Tibial artery (tissue), 4 donors: ENCODE measurements at regions not wholly inside any gene's neighbourhood (a gene's known extent, or its start where the extent isn't known, plus 50 kb on each side); places are given as distances from the start of the nearest gene placed in this dataset.

Source experiments
- DNase-seq, 2 donors: peaks; one replicate each; pipeline ENCODE4 v3.0.0-alpha.2; 2019
- H3K27ac ChIP-seq, 2 donors: fragments of 200-600 bp; sonication (generic) in 1 of 2; 1 replicate in 1 of 2; 2 replicates in 1 of 2; pipeline ENCODE4 v1.5.1; 2018 to 2019; ENCODE audit warnings: mild to moderate bottlenecking in 1 of 2
- H3K27me3 ChIP-seq, 2 donors: fragments of 200-600 bp; sonication (generic) in 1 of 2; one replicate each; pipeline versions ENCODE4 v1.5.1 to v1.6.0; 2016 to 2019
- H3K36me3 ChIP-seq, 3 donors: fragments of 200-600 bp; sonication (generic) in 2 of 3; one replicate each; pipeline ENCODE4 v1.5.1; 2016 to 2019; ENCODE audit warnings: mild to moderate bottlenecking in 2 of 3
- H3K4me1 ChIP-seq, 4 donors: fragments of 200-600 bp; sonication (generic) in 2 of 4; 1 replicate in 3 of 4; 2 replicates in 1 of 4; pipeline ENCODE4 v1.5.1; 2016 to 2019
- H3K4me3 ChIP-seq, 2 donors: fragments of 200-600 bp; sonication (generic) in 1 of 2; 1 replicate in 1 of 2; 2 replicates in 1 of 2; pipeline ENCODE4 v1.5.1; 2018 to 2019; ENCODE audit warnings: mild to moderate bottlenecking in 2 of 2
- H3K9me3 ChIP-seq, 3 donors: fragments of 200-600 bp; sonication (generic) in 1 of 3; one replicate each; pipeline ENCODE4 v1.5.1; 2016 to 2019
- CTCF ChIP-seq, 2 experiments: fragments of 200-600 bp in 1 of 2; fragments of 450-650 bp in 1 of 2; IDR thresholded peaks; one replicate each; pipeline ENCODE4 v1.5.1; 2017 to 2019; ENCODE audit warnings: antibody characterized with exemption in 2 of 2, mild to moderate bottlenecking in 1 of 2, moderate library complexity in 1 of 2
- intact Hi-C: fragments of 100-400 bp; cut with DNase I; formaldehyde crosslinking; loops from one replicate; pipeline ENCODE4 v1.15.0; 2023; ENCODE audit warnings: low total_unique reads

DNA sequence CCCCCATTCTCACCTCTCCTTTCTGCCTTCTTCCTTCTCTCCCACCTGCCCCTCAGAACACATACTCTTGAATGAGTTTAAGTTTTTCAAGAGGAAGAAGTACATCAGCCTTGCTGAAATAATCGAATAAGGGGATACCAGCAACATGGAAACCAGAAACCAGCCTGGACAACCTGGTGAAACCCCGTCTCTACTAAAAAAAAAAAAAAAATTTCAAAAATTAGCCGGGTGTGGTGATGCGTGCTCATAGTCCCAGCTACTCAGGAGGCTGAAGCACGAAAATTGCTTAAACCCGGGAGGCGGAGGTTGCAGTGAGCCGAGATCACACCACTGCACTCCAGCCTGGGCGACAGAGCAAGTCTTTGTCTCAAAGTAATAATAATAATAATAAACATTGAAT lies 75.0 kb upstream of the SLC1A4 start:
- no peak for TF ChIP-seq CTCF (IDR thresholded peaks at IDR 0.05)
- H3K9me3 ChIP-seq, result no peaks in the 10 kb centered on the region
- no peaks in the 10 kb centered on the region for H3K36me3 ChIP-seq
- no peak overlapping the region for H3K27ac ChIP-seq
- intact Hi-C loops, result no loop called here
- H3K4me3 ChIP-seq, result no peak overlapping the region
- no peaks in the 10 kb centered on the region for H3K4me1 ChIP-seq
- no peaks in the 10 kb centered on the region for H3K27me3 ChIP-seq
- DNase-seq, result no peak

DNA sequence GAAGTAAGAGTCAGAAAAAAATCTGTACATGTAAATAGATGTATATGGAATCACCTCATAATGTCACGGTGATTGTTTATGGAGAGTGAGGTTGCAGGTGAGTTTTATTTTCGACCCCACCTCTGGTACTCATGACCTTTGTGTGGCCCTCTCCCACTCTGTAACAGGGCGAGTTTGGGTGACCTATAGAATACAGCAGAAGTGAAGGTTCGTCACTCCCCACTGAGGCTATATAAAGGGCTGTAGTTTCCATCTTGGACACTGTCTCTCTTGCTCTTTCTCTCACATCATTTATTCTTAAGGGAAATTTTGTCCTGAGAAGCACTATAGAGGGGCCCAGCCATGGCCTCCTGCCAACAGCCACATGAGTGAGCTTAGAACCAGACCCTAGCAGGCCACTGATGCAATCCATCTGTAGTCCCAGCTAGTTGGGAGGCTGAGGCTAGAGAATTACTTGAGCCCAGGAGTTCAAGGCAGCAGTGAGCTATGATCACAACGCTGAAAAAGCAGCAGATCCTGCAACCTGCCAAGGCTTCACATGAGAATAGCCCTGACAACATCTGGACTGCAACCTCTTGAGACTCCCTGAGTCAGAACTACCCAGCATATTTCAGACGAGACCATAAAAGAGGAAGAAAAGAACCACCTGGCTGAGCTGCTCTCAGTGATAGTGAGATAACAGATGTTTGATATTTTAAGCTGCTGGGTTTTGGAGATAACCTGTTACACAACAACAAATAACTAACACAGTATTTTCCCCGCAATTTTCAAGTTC lies 74.3 kb upstream of the SLC1A4 start:
- no peak for TF ChIP-seq CTCF (IDR thresholded peaks at IDR 0.05)
- no peak overlapping the region for H3K27ac ChIP-seq
- no peak overlapping the region for H3K4me3 ChIP-seq
- no peaks in the 10 kb centered on the region for H3K27me3 ChIP-seq
- intact Hi-C loops, result loop anchor here (5.0 kb wide), 1 partner anchor 272 kb away; no protein-coding TSS in a partner anchor
- no peaks in the 10 kb centered on the region for H3K4me1 ChIP-seq
- no peaks in the 10 kb centered on the region for H3K9me3 ChIP-seq
- no peak for DNase-seq
- H3K36me3 ChIP-seq, result no peaks in the 10 kb centered on the region

GRCh38 chr2:64915510-64915900 lies 73.7 kb upstream of the SLC1A4 start:
- no peaks in the 10 kb centered on the region for H3K4me1 ChIP-seq
- H3K4me3 ChIP-seq, result no peak overlapping the region
- no peak for TF ChIP-seq CTCF (IDR thresholded peaks at IDR 0.05)
- no peaks in the 10 kb centered on the region for H3K27me3 ChIP-seq
- H3K9me3 ChIP-seq, result no peaks in the 10 kb centered on the region
- no peaks in the 10 kb centered on the region for H3K36me3 ChIP-seq
- no peak overlapping the region for H3K27ac ChIP-seq
- DNase-seq, result no peak
- intact Hi-C loops, result loop anchor here (5.0 kb wide), 1 partner anchor 272 kb away; no protein-coding TSS in a partner anchor

DNA sequence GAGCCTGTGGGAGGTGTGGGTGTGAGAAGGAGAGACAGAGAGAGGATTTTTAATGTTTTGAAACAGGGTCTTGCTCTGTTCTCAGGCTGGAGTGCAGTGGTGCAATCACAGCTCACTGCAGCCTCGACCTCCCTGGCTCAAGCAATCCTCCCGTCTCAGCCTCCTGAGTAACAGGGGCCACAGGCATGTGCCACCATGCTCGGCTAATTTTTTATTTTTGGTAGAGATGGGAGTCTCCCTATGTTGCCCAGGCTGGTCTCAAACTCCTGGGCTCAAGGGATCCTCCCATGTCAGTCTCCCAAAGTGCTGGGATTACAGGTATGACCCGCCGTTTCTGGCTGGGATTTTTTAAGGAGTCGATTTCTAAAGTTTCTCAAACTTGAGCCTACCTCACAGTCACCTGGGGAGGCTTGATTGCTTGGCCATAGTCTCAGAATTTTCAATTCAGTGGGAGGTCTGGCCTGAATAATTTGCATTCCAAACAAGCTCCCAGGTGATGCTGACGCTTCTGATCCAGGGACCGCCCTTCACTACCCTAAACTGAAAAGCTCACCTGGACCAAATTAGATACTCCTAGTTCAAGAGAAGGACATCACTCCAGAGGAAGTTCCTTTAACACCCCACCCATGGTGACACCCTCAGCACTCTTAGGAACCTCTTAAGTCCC lies 70.8 kb upstream of the SLC1A4 start:
- TF ChIP-seq CTCF (IDR thresholded peaks at IDR 0.05), result no peak
- no peaks in the 10 kb centered on the region for H3K4me1 ChIP-seq
- intact Hi-C loops, result loop anchor here (5.0 kb wide), 1 partner anchor 269 kb away; no protein-coding TSS in a partner anchor
- H3K27ac ChIP-seq, result peak overlapping the region in 1 of 2 donors; percentile 56
- no peaks in the 10 kb centered on the region for H3K36me3 ChIP-seq
- no peak for DNase-seq
- no peaks in the 10 kb centered on the region for H3K9me3 ChIP-seq
- no peaks in the 10 kb centered on the region for H3K27me3 ChIP-seq
- peak overlapping the region; percentile 37 to 44 for H3K4me3 ChIP-seq

DNA sequence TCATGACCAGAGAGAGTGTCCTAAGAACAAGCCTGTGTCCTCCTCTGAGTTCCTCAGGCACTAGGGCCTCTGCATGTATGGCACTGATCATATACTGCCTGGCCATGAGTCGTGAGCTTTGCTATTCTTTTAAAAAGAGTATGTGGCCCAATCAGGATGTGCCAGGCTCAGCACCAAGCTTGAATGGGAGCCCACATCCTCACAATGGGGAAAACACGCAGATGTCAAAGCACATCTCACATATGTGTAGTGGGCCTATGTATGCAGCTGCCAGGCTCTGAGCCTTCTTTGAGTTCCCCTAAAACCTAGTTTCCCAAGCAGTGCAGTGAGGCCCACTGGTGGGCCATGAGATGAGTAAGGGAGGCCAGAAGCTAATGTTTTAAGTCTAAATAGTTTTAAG lies 69.9 kb upstream of the SLC1A4 start:
- Histone ChIP-seq H3K4me3 (no peak overlapping the region), H3K27me3 (no peaks in the 10 kb centered on the region), H3K36me3 (no peaks in the 10 kb centered on the region), H3K4me1 (no peaks in the 10 kb centered on the region), H3K27ac (no peak overlapping the region), H3K9me3 (no peaks in the 10 kb centered on the region)
- no peak for DNase-seq
- no peak for TF ChIP-seq CTCF (IDR thresholded peaks at IDR 0.05)
- intact Hi-C loops, result loop anchor here (5.0 kb wide), 1 partner anchor 268 kb away; no protein-coding TSS in a partner anchor
